Adrenal gland (tissue), 5 donors: ENCODE measurements at regions not wholly inside any gene's neighbourhood (a gene's known extent, or its start where the extent isn't known, plus 50 kb on each side); places are given as distances from the start of the nearest gene placed in this dataset.

ENCODE experiments used
- POLR2A ChIP-seq, 2 donors: fragments of 450-650 bp; IDR thresholded peaks; one replicate each; pipeline ENCODE4 v1.6.1; 2017; ENCODE audit warnings: antibody characterized with exemption in 2 of 2, mild to moderate bottlenecking in 2 of 2, moderate library complexity in 1 of 2
- TF ChIP-seq, protein P1 (sequence below), 6 experiments: fragments of 450-650 bp in 4 of 6; fragments of 200-600 bp in 2 of 6; sonication (generic) in 1 of 6; IDR thresholded peaks; 1 replicate in 5 of 6; 2 replicates in 1 of 6; pipeline versions ENCODE4 v1.5.1 to v1.8.0; 2016 to 2021; ENCODE audit warnings: antibody characterized with exemption in 6 of 6, mild to moderate bottlenecking in 2 of 6, moderate library complexity in 1 of 6
- donor health status: DM: no; HTN: no; CAD: no.

- TF ChIP-seq, protein P1, sequence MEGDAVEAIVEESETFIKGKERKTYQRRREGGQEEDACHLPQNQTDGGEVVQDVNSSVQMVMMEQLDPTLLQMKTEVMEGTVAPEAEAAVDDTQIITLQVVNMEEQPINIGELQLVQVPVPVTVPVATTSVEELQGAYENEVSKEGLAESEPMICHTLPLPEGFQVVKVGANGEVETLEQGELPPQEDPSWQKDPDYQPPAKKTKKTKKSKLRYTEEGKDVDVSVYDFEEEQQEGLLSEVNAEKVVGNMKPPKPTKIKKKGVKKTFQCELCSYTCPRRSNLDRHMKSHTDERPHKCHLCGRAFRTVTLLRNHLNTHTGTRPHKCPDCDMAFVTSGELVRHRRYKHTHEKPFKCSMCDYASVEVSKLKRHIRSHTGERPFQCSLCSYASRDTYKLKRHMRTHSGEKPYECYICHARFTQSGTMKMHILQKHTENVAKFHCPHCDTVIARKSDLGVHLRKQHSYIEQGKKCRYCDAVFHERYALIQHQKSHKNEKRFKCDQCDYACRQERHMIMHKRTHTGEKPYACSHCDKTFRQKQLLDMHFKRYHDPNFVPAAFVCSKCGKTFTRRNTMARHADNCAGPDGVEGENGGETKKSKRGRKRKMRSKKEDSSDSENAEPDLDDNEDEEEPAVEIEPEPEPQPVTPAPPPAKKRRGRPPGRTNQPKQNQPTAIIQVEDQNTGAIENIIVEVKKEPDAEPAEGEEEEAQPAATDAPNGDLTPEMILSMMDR (IDR thresholded peaks at IDR 0.05), result no peak
- TF ChIP-seq POLR2A (IDR thresholded peaks at IDR 0.05), result no peak
Observed at GRCh38 chr15:53831907-53832770, 72.7 kb upstream of the WDR72 start.
